Sigmoid colon (tissue), 3 donors: ENCODE measurements at regions not wholly inside any gene's neighbourhood (a gene's known extent, or its start where the extent isn't known, plus 50 kb on each side); places are given as distances from the start of the nearest gene placed in this dataset.

ENCODE experiments used
- POLR2A ChIP-seq, 2 donors: fragments of 450-650 bp; IDR thresholded peaks; one replicate each; pipeline ENCODE4 v1.6.1; 2016; ENCODE audit warnings: antibody characterized with exemption in 2 of 2, mild to moderate bottlenecking in 2 of 2, moderate library complexity in 2 of 2
- TF ChIP-seq, protein P1 (sequence below), 4 experiments: fragments of 450-650 bp in 3 of 4; fragments of 200-600 bp in 1 of 4; IDR thresholded peaks; one replicate each; pipeline ENCODE4 v1.5.1; 2016 to 2019; ENCODE audit warnings: antibody characterized with exemption in 4 of 4, mild to moderate bottlenecking in 3 of 4, moderate library complexity in 2 of 4

DNA sequence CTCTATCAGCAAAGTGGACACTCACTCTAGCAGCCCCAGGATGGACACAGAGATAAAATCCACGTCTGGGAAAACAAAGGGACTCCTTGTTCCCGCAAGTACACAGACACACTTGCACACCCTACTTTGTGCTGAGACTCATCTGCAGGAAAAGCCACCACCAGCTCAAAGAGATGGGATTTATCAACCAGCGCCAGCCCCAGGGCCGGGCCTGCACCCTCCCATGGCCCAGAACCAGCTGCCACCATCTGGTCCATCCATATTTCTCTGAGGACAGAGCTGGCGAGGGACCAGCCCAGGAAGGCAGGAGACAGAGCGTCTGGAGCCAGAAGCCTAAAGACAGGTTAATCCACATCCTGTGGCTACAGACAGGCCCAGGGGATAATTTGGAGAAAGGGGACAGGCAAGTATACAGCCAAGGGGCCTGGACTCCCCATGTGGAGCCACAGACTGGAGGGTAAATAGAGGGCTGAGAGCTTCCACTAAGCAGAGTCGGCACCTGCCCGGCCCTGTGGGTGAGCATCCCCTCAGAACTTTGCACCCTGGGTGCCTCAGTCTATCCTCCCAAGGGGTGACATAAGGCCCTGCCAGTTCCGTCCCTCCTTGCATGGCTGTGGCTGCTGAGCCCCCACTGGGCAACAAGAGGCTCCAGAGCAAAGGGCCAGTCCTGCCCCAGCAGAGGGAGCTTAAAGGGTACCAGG, 233.9 kb downstream of the PTPRU start:
- TF ChIP-seq, protein P1, sequence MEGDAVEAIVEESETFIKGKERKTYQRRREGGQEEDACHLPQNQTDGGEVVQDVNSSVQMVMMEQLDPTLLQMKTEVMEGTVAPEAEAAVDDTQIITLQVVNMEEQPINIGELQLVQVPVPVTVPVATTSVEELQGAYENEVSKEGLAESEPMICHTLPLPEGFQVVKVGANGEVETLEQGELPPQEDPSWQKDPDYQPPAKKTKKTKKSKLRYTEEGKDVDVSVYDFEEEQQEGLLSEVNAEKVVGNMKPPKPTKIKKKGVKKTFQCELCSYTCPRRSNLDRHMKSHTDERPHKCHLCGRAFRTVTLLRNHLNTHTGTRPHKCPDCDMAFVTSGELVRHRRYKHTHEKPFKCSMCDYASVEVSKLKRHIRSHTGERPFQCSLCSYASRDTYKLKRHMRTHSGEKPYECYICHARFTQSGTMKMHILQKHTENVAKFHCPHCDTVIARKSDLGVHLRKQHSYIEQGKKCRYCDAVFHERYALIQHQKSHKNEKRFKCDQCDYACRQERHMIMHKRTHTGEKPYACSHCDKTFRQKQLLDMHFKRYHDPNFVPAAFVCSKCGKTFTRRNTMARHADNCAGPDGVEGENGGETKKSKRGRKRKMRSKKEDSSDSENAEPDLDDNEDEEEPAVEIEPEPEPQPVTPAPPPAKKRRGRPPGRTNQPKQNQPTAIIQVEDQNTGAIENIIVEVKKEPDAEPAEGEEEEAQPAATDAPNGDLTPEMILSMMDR (IDR thresholded peaks at IDR 0.05), result no peak
- TF ChIP-seq POLR2A (IDR thresholded peaks at IDR 0.05), result no peak
